Fibroblast of skin of left quadriceps (primary cell): ENCODE measurements at regions not wholly inside any gene's neighbourhood (a gene's known extent, or its start where the extent isn't known, plus 50 kb on each side); places are given as distances from the start of the nearest gene placed in this dataset.

Source experiments
- DNase-seq, 2 experiments: peaks; one replicate each; pipeline ENCODE4 v3.0.0-alpha.2; 2013; ENCODE audit warnings: low read depth in 2 of 2

GRCh38 chr3:81974751-81975150 is 213.3 kb upstream of the GBE1 start:
- DNase-seq, result no peak

DNA sequence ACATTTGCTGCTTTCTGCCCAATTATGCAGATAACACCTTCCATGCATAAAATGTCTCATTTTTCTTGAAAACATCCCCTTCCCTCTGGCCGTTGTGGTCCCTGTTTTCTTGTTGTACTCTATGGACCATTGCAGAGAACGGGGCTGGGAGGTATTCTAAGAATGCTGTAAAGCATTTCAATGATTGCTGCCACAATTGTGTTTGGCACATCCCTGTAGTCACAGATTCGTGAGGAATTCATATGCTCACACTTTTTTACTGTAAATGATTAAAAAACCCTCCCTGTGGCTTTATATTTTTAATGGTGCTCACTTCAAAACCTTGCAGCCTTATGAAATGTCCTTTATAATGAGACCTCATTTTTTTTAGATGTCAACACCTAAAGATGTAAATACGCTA is 207.2 kb upstream of the GBE1 start:
- DNase-seq, result peak in 1 of 2 experiments; percentile 35

- peak; percentile 41 to 45 for DNase-seq
Measured at GRCh38 chr3:81967393-81967792, 205.9 kb upstream of the GBE1 start.

DNA sequence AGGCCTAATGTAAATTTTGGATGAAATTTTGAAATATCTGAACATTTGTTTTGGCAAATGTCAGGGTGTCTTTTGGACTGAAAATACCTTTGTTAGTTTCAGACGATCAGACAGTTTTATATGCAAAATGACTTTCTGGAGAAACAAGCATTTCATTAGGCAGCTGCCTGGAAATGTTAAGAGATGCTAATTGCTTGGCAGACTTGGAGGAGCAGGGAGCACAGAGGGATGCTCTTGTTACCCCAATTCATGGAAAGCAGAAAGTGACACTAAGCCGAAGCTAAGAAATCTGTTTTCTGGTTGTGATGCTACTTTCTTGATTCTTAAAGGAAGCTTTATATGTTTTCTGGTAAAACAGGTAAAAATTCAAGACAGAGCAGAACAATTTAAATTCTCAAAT is 204.3 kb upstream of the GBE1 start:
- DNase-seq, result no peak

- no peak for DNase-seq
Measured at GRCh38 chr3:81962396-81962795, 201.0 kb upstream of the GBE1 start.

DNA sequence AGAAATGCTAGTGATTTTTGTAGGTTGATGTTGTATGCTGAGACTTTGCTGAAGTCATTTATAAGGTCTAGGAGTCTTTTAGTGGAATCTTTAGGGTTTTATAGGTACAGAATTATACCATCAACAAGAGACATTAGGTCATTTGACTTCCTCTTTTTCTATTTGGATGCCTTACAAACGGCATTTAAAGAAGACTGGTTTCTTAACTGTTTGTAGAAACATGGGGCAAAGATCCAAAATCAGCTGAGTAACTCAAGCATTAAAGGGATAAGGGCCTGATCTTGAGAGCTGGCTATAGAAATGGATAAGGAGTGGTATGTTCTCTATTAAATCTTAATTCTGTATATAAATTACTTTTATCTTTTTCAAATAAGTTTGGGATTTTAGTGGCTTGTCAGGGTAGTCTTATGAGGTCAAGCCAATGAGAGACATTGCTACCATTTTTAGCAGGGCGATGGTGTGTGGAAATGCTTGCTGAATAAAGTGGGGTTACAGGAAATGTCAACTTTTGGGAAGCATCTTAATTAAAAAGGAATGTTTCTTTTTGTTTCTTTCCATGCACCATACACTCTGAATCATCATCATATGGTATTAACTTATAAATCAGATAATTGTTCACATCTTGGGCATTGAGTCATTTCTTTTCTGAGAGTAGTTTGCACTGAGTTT is 197.7 kb upstream of the GBE1 start:
- peak; percentile 97 to 98 for DNase-seq

DNA sequence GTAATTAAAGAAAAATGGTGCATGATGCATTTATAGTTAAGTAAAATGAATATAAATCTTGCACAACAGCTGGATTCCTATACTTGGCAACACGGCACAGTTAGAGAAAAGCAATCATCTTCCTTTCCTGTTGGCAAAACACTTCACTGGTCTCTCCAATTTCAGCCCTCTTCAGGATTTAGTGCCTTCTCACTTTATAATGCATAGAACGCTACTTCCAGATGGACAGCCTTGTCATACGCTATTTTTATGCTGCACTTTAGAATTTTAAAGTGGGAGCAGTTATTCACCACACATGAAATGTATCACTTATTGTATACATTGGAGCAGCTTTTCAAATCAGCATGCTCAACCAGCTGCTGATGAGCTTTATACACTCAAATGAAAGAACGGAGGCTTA is 194.4 kb upstream of the GBE1 start:
- no peak for DNase-seq

- DNase-seq, result no peak
Measured at GRCh38 chr3:81953111-81953510, 191.7 kb upstream of the GBE1 start.

DNA sequence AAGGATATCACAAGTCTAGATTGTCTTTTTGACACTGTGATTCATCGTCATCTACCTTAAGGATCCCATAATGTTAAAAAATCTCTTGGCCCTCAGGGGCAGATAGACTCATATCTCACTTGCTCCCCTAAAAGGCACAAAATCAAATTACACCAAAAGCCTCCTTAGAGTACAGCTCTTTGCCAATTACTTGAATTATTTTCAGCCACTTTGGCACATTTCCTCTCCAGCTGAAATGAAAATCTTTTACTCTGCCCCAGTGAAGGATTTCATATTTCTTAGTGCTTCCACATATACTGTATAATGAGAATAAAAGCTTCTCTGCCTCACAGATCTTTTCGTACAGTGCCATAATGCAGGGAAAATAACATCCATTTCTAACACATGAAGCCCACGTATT is 190.7 kb upstream of the GBE1 start:
- DNase-seq, result no peak

DNA sequence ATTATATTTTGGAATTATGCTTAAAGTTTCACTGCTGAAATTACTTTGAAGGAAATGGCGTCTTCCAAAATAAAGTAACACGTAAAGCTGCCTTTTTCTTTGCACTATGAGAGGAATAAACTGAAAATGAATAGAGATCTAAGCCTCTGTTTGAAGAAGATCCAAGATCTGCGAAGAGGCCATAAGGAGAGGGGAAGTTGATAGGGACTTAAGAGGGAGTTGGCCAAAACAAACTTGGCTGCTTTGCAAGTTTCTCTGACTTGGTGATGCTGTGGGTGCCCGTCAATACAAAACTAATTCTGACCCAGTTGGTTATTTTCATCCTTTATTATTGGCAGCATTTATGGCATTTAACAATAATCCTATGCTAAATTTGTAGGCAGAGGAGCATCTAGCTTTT is 190.2 kb upstream of the GBE1 start:
- DNase-seq, result no peak

GRCh38 chr3:81951106-81951505 is 189.7 kb upstream of the GBE1 start:
- no peak for DNase-seq

DNA sequence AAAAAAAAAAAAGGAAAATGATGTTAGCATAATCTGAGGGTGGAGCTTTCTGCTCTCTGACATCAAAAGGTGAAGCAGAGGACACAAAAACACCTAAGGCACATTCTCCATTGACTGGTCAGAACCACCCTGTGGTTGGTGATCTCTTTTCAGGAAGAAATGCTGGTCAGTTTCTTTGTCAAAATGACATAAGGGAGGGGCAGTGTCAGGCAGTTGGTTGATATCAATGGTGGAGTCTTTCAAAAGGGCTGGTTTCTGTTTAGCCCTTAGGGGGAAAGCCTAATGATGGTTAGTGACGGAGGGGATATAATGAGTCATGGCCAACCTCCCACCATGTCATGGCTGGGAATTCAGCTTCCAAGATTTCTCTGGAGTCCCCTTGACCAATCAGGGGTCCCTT is 185.9 kb upstream of the GBE1 start:
- DNase-seq, result no peak

DNA sequence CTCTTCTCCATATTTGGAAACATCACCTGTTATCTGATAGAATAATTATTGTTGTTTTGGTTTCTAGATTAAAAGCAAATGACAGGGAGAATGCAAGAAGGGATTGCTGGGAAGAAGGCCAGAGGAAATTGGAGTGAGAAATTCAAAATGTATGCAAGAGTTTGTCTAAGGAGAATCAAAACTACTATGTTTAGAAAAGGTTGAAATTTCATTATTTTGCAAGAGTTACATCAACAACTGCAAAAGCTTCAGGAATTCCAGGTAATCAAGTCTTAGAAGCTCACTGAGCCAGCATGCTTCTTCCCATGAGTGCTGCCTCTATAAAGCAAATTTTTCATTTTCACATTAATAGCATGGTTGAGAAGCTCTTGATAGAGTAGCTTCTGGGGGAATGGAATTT is 177.2 kb upstream of the GBE1 start:
- no peak for DNase-seq

GRCh38 chr3:81936817-81937216 is 175.4 kb upstream of the GBE1 start:
- DNase-seq, result no peak

DNA sequence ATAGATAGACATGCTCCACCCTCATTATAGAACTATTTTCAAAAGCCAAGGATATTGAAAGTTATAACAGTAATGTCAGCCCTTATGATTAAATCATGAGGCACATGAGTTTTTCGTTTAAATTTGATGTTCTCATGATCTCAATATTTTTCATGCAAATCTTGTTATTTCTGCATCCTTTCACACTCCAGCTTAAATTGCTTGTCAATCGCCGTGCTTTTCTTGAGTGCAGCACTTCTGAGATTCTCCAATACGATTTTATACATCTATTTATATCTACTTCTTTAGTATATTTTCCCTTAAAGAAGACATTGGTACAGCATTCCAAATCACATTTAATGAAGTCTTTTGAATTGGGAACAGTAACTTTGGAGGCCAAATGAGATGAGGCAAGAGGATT is 171.2 kb upstream of the GBE1 start:
- DNase-seq, result no peak

GRCh38 chr3:81931265-81932251 is 170.1 kb upstream of the GBE1 start:
- DNase-seq, result no peak

DNA sequence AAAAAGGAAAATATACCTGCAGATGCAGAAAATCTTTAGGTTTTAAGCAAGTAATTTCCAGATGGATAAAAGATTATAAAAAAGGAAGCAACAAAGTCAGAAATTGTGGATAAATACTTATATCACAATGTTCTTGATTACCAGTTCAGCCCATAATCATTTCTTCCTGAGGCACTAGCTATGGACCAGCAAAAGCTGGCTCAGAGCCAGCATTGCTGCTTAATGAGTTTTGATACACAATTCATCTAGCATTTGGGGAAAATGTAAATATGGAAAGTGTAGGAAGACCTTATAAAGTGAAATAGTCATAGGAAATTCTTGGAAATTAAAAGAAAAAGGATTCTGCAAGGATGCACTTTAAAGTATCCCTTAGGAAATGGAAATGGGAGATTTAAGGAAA is 168.3 kb upstream of the GBE1 start:
- no peak for DNase-seq

DNA sequence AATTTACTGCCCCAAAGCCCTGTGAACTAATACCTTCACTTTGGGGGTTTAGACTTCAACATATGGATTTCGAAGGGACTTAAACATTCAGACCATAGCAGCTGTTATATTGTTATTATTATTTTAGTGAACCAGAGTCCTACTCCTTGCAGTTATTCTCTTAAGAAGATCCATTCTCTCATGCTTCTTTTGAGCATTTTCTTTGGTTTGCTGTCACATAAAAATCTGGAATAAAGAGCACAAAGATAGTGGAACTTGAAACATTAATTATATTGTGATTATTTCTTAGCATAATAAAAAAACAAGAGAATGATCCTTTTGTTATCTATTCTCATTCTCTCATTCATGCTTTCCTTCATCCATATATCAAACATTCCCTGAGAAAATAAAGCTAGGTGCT is 166.4 kb upstream of the GBE1 start:
- DNase-seq, result no peak

DNA sequence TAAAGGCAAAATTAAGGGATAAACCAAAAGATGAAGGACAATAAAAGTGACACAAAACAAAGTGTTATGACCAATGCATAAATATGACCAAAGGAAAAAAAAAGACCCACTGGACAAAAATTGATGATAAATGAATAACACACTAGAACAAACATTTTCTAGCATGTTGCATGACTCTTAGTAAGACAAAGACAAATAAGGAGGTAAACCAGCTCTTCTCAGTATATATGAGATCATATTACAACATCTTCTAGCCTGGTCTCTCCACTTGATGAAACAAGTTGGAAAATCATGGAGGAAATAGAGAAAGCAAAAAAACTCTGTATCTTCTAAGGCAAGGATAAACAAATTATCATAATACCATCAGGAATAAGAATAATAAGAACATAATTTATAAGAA is 163.9 kb upstream of the GBE1 start:
- DNase-seq, result no peak

DNA sequence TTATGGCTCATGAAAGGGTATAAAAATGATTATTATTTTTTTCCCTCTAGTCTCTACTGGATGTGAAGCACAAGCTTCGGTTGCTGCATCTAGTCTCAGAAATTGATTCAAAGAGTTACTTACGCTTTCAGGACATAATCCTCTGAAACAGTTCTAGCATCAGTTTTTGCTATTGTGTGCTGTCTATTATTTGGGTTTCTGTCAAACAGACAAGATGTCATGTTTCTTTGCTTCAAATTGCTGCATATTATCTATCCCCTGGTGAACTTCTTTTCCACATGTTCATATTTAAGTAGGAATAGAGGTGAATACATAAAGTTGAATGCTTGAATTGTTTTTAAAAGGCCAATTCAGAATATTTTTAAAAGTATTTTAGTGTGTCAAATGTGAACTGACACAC is 161.6 kb upstream of the GBE1 start:
- no peak for DNase-seq

- DNase-seq, result no peak
Measured at GRCh38 chr3:81922404-81922803, 161.0 kb upstream of the GBE1 start.

DNA sequence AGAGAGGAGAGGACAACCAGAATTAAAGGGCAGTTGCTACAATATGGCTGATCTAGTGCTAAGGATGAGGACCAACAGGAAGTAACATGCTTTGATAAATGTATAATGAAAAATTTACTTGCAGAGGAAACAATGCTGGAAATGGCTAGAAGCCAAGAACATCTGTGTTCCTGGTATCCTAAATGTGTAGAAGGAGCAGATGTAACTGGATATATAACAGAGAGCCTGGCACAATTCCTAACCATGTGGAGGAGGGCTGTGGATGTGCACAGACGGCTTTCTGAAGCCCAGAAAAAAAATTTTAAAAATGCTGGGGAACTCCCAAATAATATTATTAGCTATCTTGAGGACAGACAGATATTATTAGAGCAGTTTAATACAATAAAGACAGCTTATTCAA is 159.4 kb upstream of the GBE1 start:
- DNase-seq, result peak; percentile 14 to 20

DNA sequence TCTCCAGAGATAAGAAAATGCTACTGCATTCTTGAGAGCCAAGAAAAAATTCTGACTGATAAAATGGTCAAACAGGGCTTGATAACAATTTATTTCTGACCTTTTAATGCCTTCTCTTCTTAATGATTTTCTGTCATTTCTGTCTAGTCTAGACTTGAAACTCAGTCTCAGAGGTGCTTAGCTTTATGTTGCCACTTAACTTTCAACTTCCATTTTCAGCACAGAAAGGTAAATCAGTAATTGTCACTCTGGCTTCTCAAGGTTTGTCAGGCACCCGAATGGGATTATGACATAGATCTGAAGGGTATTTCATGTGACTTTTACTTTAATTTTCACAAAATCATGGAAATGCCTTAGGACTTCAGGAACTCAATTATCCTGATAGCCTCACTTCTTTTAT is 155.4 kb upstream of the GBE1 start:
- no peak for DNase-seq
